ENCODE measurements at regions not wholly inside any gene's neighbourhood (a gene's known extent, or its start where the extent isn't known, plus 50 kb on each side); places are given as distances from the start of the nearest gene placed in this dataset.

DNA sequence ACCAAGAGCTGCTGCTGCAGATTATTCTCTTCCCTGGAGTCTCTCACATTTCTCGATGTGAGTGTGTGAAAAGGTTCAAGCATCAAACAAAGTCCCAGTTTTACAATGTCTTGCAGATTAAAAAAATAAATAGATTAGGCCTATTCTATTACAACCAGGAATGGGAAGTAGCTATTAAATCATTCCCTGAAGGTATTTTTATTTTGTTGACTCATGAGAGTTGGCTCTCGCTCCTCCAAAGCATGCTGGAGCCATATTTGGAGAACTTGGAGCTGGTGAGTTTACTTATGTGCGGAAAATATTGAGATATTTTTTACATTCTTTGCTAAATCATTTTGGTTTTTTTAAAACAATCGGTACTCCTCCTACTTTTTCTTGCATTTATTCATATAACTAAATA is 572.3 kb downstream of the ETNK1 start:
- DNase-seq (ENCODE audit: low read depth in 1 of 2, low spot score in 1 of 2) (no peak), ATAC-seq (no peak), FAIRE-seq (no peak)
- H3K4me1 ChIP-seq, result no peaks in the 10 kb centered on the region
- POLR2A ChIA-PET, result no interaction called here
- no peak overlapping the region for H3K27ac ChIP-seq
- H3K4me2 ChIP-seq, result no peak overlapping the region
- no peaks in the 10 kb centered on the region for H3K9me3 ChIP-seq
- TF ChIP-seq RAD21 (conservative IDR thresholded peaks at IDR 0.05 in 1 of 2, IDR thresholded peaks at IDR 0.05 in 1 of 2), result no peak
- TF ChIP-seq, protein P1, sequence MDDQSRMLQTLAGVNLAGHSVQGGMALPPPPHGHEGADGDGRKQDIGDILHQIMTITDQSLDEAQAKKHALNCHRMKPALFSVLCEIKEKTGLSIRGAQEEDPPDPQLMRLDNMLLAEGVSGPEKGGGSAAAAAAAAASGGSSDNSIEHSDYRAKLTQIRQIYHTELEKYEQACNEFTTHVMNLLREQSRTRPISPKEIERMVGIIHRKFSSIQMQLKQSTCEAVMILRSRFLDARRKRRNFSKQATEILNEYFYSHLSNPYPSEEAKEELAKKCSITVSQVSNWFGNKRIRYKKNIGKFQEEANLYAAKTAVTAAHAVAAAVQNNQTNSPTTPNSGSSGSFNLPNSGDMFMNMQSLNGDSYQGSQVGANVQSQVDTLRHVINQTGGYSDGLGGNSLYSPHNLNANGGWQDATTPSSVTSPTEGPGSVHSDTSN (IDR thresholded peaks at IDR 0.05), result no peak
- TF ChIP-seq PHF8 (IDR thresholded peaks at IDR 0.05; ENCODE audit: borderline replicate concordance, low read depth), result no peak
- no peak for TF ChIP-seq POLR2A (IDR thresholded peaks at IDR 0.05; ENCODE audit: low read length)
- 15% methylated on average over 4 of the region's 4 CpGs for WGBS (ENCODE audit: missing lambda C conversion rate)
- no peak overlapping the region for H3K4me3 ChIP-seq
- CTCF ChIA-PET, result no interaction called here

DNA sequence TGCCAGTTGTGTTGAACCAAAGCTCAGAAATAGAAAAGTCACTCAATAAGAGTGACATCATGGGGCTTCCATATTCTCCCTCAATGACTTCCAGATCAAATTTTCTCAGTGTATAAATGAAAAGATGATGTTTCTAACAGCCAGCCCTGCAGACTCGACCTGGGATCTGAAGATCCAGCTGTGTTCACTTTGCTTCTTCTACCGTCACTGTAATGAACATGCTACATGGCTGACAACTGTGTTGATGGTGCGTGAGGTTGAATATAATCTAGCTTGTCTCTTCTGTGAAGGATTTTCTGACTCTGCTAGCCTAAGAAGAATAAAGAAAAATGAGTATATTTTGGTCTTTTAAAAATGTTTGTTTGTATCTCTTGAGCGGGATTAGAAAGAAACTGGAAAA is 577.8 kb downstream of the ETNK1 start:
- Histone ChIP-seq H3K27ac (no peak overlapping the region), H3K4me1 (no peaks in the 10 kb centered on the region), H3K4me3 (no peak overlapping the region), H3K4me2 (no peak overlapping the region), H3K9me3 (no peaks in the 10 kb centered on the region)
- ChIA-PET CTCF (no interaction called here), POLR2A (no interaction called here)
- TF ChIP-seq FOSL2 (IDR thresholded peaks at IDR 0.05) (no peak), FOSL2 (CRISPR knock-in tag; IDR thresholded peaks at IDR 0.05) (no peak), KDM1A (IDR thresholded peaks at IDR 0.05; ENCODE audit: low read depth) (no peak)
- 11% methylated on average over 4 of the region's 4 CpGs for WGBS (ENCODE audit: missing lambda C conversion rate)
- no peak for FAIRE-seq
- DNase-seq (ENCODE audit: low read depth in 1 of 2, low spot score in 1 of 2), result no peak
- no peak for ATAC-seq

DNA sequence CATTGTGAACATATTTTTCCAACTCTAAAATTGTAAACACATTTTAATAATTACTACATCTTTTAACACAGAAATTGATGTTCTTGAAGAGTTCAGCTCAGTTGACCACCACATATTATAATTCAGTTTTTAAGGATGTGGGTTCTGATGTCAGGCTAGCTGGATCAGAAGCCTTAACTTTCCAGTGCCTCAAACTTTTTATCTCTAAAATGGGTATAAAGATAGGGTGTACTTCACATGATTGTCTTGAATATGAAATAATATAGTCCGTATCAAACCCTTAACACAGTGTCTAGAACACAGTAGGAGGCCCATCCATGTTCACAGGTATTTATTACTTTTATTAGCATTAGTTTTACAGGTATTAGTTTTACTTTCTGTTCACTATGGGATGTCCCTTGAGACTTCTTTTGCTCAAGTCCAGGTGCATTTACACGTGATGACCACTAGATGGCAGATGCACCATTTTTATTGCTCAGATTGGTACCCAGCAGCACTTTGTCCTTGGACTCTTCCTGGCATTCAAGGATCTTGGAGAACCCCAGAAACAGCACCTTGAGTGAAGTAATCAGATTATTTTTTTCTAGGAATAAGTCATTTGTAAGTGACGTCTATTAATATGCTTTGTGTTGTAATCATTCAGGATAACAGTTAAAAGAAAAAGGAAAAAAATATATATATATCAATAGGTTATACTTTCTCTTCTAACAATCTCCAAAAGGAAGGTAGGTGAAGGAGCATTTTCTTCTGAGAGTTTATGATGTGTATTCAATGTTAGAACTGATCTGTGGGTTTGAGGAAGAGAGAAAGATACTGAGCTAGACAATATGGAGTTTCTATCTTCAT is 580.2 kb downstream of the ETNK1 start:
- no peaks in the 10 kb centered on the region for H3K4me1 ChIP-seq
- no peaks in the 10 kb centered on the region for H3K9me3 ChIP-seq
- 3% methylated on average over 3 of the region's 3 CpGs for WGBS (ENCODE audit: missing lambda C conversion rate)
- ATAC-seq, result peak in 1 of 2 experiments; percentile 80; a peak in 3 of 6 replicates
- no peak overlapping the region for H3K4me2 ChIP-seq
- no peak overlapping the region for H3K27ac ChIP-seq
- peak; percentile 18 to 57 for DNase-seq (ENCODE audit: low read depth in 1 of 2, low spot score in 1 of 2)
- FAIRE-seq, result peak; percentile 74
- CTCF ChIA-PET, result interaction anchor here (0.7 to 2.4 kb wide), 8 partner anchors 10 to 1574 kb away, joined by 3 to 9 read pairs (median 4); no protein-coding TSS in a partner anchor
- POLR2A ChIA-PET, result no interaction called here
- H3K4me3 ChIP-seq, result no peak overlapping the region
- TF ChIP-seq RAD21 (conservative IDR thresholded peaks at IDR 0.05 in 1 of 2, IDR thresholded peaks at IDR 0.05 in 1 of 2), result peak; percentile 67 to 76
- peak; percentile 61 for TF ChIP-seq SMC3 (IDR thresholded peaks at IDR 0.05)
- TF ChIP-seq ZSCAN20 (CRISPR knock-in tag; IDR thresholded peaks at IDR 0.05), result no peak
- TF ChIP-seq, protein P2, sequence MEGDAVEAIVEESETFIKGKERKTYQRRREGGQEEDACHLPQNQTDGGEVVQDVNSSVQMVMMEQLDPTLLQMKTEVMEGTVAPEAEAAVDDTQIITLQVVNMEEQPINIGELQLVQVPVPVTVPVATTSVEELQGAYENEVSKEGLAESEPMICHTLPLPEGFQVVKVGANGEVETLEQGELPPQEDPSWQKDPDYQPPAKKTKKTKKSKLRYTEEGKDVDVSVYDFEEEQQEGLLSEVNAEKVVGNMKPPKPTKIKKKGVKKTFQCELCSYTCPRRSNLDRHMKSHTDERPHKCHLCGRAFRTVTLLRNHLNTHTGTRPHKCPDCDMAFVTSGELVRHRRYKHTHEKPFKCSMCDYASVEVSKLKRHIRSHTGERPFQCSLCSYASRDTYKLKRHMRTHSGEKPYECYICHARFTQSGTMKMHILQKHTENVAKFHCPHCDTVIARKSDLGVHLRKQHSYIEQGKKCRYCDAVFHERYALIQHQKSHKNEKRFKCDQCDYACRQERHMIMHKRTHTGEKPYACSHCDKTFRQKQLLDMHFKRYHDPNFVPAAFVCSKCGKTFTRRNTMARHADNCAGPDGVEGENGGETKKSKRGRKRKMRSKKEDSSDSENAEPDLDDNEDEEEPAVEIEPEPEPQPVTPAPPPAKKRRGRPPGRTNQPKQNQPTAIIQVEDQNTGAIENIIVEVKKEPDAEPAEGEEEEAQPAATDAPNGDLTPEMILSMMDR (IDR thresholded peaks at IDR 0.05), result peak; percentile 77

DNA sequence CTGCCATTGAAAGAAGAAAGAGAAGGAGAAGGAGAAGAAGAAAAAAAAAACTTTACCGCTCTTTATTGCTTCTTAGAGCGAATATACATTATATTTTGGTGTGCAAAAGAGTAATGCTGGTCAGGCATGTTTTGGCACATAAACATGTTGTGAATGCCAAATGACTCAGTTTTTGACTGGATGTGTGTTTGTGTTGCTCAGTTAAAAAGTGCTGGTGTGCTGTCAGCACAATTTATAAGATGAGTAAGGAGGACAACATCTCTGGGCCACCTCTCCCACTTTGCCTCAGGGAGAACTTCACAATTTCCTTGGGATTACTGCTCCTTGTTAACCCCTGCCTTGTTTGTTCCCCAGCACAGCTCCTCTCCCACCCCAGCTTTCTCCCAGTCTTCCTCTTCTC is 584.8 kb downstream of the ETNK1 start:
- no peaks in the 10 kb centered on the region for H3K4me1 ChIP-seq
- POLR2A ChIA-PET, result no interaction called here
- WGBS (ENCODE audit: missing lambda C conversion rate), result 43% methylated on average over 2 of the region's 2 CpGs
- ATAC-seq (no peak), FAIRE-seq (no peak), DNase-seq (ENCODE audit: low read depth in 1 of 2, low spot score in 1 of 2) (no peak)
- no peak overlapping the region for H3K4me3 ChIP-seq
- CTCF ChIA-PET, result no interaction called here
- H3K9me3 ChIP-seq, result no peaks in the 10 kb centered on the region
- TF ChIP-seq NPAS2 (CRISPR knock-in tag; IDR thresholded peaks at IDR 0.05; ENCODE audit: borderline replicate concordance) (no peak), ZNF302 (CRISPR knock-in tag; IDR thresholded peaks at IDR 0.05) (no peak), BHLHE40 (IDR thresholded peaks at IDR 0.05; ENCODE audit: low read depth, low read length) (no peak), RAD21 (conservative IDR thresholded peaks at IDR 0.05 in 1 of 2, IDR thresholded peaks at IDR 0.05 in 1 of 2) (no peak), PHF8 (IDR thresholded peaks at IDR 0.05; ENCODE audit: borderline replicate concordance, low read depth) (no peak), GATA3 (IDR thresholded peaks at IDR 0.05; ENCODE audit: borderline replicate concordance) (no peak), CEBPB (IDR thresholded peaks at IDR 0.05) (no peak)
- TF ChIP-seq, protein P2 (IDR thresholded peaks at IDR 0.05), result no peak
- no peak overlapping the region for H3K27ac ChIP-seq
- no peak overlapping the region for H3K4me2 ChIP-seq

Measured in A549 (cell line).